Testis (tissue), 2 donors: ENCODE measurements at regions not wholly inside any gene's neighbourhood (a gene's known extent, or its start where the extent isn't known, plus 50 kb on each side); places are given as distances from the start of the nearest gene placed in this dataset.
A peak's percentile ranks its signal among the peaks of the same experiment; 100 is the strongest.

Experiments
- DNase-seq: peaks from one replicate; pipeline ENCODE4 v3.0.0-alpha.2; 2019
- H3K27ac ChIP-seq, 2 donors: fragments of 200-600 bp; sonication (generic); one replicate each; pipeline ENCODE4 v1.5.1; 2019
- H3K27me3 ChIP-seq: fragments of 200-600 bp; sonication (generic); one replicate; pipeline ENCODE4 v1.5.1; 2019
- H3K36me3 ChIP-seq: fragments of 200-600 bp; sonication (generic); one replicate; pipeline ENCODE4 v1.5.1; 2017; ENCODE audit warnings: low read depth; ENCODE audit errors: missing control alignments
- H3K4me1 ChIP-seq: fragments of 200-600 bp; sonication (generic); one replicate; pipeline ENCODE4 v1.5.1; 2019
- H3K4me3 ChIP-seq, 2 donors: fragments of 200-600 bp; sonication (generic); one replicate each; pipeline ENCODE4 v1.5.1; 2017 to 2019
- H3K9me3 ChIP-seq: fragments of 200-600 bp; sonication (generic); one replicate; pipeline ENCODE4 v1.5.1; 2017
- POLR2A ChIP-seq: fragments of 450-650 bp; IDR thresholded peaks from one replicate; pipeline ENCODE4 v1.6.1; 2017; ENCODE audit warnings: antibody characterized with exemption, mild to moderate bottlenecking, moderate library complexity
- WGBS, 2 donors: methylation state at CpG; one replicate each; pipeline ENCODE4 v1.1.5; 2018; 5-methylcytosine and 5-hydroxymethylcytosine counted together
- intact Hi-C: fragments of 100-400 bp; cut with DNase I; formaldehyde crosslinking; loops from one replicate; pipeline ENCODE4 v1.15.1; 2023; ENCODE audit warnings: low total_unique reads
- TF ChIP-seq, protein P1 (sequence below), 3 experiments: fragments of 450-650 bp in 2 of 3; fragments of 200-600 bp in 1 of 3; sonication (generic) in 1 of 3; IDR thresholded peaks; one replicate each; pipeline ENCODE4 v1.5.1; 2016 to 2019; ENCODE audit warnings: antibody characterized with exemption in 3 of 3, mild to moderate bottlenecking in 2 of 3, moderate library complexity in 1 of 3

DNA sequence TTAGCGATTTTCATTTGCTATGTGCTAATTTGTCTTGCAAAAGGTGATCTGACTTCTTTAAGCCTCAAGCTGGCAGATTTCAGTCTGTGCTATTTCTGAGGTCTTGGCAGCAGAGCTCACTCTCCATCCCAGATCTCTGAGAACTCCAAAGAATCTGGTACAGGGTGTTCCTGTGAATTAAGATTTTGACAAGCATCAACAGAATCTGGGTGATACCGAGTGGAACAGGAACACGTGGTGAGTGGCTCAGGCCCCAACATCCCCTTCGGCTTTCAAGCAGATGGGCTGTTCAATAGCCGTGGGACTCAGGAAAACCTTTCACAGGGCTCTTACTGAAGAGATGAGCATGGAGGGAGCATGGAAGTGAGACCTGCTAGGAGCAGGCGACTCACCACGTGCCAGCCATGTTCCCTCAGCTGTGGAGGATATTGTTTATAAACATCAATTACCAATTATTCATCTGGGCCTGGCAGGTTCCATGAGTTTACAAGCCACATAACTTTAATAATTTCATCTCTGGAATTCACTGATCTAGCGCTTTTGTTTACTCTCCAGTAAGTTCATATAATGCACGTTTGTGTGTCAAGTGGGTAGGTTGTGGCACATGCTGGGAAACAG is 103.4 kb upstream of the SELENOK start:
- no peaks in the 10 kb centered on the region for H3K27me3 ChIP-seq
- WGBS, 2 donors, result 49 to 55% methylated on average over 9 of the region's 9 CpGs
- TF ChIP-seq, protein P1, sequence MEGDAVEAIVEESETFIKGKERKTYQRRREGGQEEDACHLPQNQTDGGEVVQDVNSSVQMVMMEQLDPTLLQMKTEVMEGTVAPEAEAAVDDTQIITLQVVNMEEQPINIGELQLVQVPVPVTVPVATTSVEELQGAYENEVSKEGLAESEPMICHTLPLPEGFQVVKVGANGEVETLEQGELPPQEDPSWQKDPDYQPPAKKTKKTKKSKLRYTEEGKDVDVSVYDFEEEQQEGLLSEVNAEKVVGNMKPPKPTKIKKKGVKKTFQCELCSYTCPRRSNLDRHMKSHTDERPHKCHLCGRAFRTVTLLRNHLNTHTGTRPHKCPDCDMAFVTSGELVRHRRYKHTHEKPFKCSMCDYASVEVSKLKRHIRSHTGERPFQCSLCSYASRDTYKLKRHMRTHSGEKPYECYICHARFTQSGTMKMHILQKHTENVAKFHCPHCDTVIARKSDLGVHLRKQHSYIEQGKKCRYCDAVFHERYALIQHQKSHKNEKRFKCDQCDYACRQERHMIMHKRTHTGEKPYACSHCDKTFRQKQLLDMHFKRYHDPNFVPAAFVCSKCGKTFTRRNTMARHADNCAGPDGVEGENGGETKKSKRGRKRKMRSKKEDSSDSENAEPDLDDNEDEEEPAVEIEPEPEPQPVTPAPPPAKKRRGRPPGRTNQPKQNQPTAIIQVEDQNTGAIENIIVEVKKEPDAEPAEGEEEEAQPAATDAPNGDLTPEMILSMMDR (IDR thresholded peaks at IDR 0.05), result no peak
- no peak for TF ChIP-seq POLR2A
- no peak overlapping the region for H3K27ac ChIP-seq
- DNase-seq, result peak; percentile 27
- H3K36me3 ChIP-seq, result no peaks in the 10 kb centered on the region
- no peaks in the 10 kb centered on the region for H3K4me1 ChIP-seq
- intact Hi-C loops, result no loop called here
- H3K9me3 ChIP-seq, result no peaks in the 10 kb centered on the region
- no peak overlapping the region for H3K4me3 ChIP-seq

DNA sequence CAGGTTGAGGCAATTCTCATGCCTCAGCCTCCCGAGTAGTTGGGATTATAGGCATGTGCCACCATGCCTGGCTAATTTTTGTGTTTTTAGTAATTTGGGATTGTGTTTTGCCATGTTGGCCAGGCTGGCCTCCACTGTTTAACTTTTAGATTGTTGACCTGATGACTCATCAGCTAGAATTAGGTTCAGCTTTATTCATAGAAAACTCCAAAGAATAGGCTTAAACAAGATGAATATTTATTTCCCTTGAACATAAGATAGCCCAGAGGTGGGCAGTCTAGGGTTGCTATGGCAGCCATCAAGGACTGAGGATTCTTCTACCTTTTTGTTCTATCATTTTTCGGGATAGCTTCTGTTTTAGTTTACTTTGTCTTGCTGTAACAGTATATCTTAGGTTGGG is 99.6 kb upstream of the SELENOK start:
- WGBS, 2 donors, result 85 to 92% methylated on average over 2 of the region's 2 CpGs
- DNase-seq, result no peak
- no peaks in the 10 kb centered on the region for H3K4me1 ChIP-seq
- no peak overlapping the region for H3K27ac ChIP-seq
- TF ChIP-seq, protein P1 (IDR thresholded peaks at IDR 0.05), result no peak
- no peak overlapping the region for H3K4me3 ChIP-seq
- no peaks in the 10 kb centered on the region for H3K27me3 ChIP-seq
- intact Hi-C loops, result no loop called here
- H3K36me3 ChIP-seq, result no peaks in the 10 kb centered on the region
- no peaks in the 10 kb centered on the region for H3K9me3 ChIP-seq

DNA sequence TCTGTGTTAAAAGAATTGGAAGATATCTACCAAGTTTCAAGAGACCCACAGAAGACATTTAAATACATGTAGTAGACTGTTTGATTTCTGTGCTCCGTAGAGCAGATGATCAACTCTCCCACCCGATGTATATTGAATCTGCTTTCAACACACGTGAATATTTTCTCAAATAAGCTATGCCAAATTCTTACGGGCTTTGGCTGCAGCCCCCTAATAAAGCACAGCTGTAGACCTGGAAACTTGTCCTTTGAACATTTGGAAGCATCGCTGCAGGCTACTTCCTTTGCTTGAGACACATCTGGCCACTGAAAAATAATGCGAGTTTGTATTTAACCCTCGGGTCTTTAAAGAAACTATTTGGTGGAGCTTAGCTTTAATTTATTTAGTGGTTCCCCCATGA is 98.3 kb upstream of the SELENOK start:
- H3K4me3 ChIP-seq, result no peak overlapping the region
- no peak for DNase-seq
- H3K27me3 ChIP-seq, result no peaks in the 10 kb centered on the region
- WGBS, 2 donors, result 57 to 64% methylated on average over 7 of the region's 7 CpGs
- H3K4me1 ChIP-seq, result no peaks in the 10 kb centered on the region
- TF ChIP-seq POLR2A, result no peak
- TF ChIP-seq, protein P1 (IDR thresholded peaks at IDR 0.05), result no peak
- no peaks in the 10 kb centered on the region for H3K9me3 ChIP-seq
- no peaks in the 10 kb centered on the region for H3K36me3 ChIP-seq
- H3K27ac ChIP-seq, result no peak overlapping the region
- intact Hi-C loops, result no loop called here

DNA sequence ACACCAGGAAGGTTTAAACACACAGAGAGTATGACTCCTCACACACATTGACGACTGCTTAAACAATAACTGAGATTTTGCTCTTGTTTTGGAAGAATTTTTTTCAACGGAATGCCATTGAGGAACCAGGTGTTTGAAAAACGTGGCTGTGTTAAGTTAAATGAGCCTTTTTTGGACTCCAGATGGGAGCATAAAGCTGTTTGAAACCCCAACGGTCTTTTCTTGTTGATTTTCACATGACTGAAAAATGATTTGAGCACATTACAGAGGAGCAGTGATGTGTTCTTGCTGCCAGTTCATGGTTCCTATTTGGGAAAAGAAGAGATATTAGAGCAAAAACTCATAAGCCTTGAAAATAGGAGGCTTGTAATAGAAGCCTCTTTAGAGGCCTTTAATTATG is 97.8 kb upstream of the SELENOK start:
- DNase-seq, result no peak

DNA sequence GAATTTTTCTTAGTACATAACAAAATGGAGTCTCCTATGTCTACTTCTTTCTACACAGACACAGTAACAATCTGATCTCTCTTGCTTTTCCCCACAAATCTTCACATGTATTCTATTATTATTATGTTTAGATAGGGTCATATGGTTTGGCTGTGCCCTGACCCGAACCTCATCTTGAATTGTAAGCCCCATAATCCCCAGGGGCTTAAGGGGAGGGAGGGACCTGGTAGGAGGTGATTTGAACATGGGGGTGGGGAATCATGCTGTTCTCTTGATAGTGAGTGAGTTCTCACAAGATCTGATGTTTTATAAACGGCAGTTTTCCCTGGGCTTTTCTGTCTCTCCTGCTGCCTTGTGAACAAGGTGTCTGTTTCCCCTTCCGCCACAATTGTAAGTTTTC is 86.7 kb upstream of the SELENOK start:
- Histone ChIP-seq H3K36me3 (no peaks in the 10 kb centered on the region), H3K4me3 (no peak overlapping the region), H3K4me1 (no peaks in the 10 kb centered on the region), H3K27me3 (no peaks in the 10 kb centered on the region), H3K27ac (no peak overlapping the region), H3K9me3 (no peaks in the 10 kb centered on the region)
- 61 to 68% methylated on average over 3 of the region's 3 CpGs for WGBS, 2 donors
- intact Hi-C loops, result no loop called here
- no peak for DNase-seq
- no peak for TF ChIP-seq POLR2A
- TF ChIP-seq, protein P1 (IDR thresholded peaks at IDR 0.05), result no peak

More for the DNA sequence above, 97.8 kb upstream of the SELENOK start:
- Histone ChIP-seq H3K4me1 (no peaks in the 10 kb centered on the region), H3K9me3 (no peaks in the 10 kb centered on the region), H3K27ac (no peak overlapping the region), H3K27me3 (no peaks in the 10 kb centered on the region), H3K4me3 (no peak overlapping the region), H3K36me3 (no peaks in the 10 kb centered on the region)
- TF ChIP-seq, protein P1 (IDR thresholded peaks at IDR 0.05), result no peak
- no peak for TF ChIP-seq POLR2A
- intact Hi-C loops, result no loop called here
- WGBS, 2 donors, result 74 to 83% methylated on average over 4 of the region's 4 CpGs
